ENCODE measurements at regions not wholly inside any gene's neighbourhood (a gene's known extent, or its start where the extent isn't known, plus 50 kb on each side); places are given as distances from the start of the nearest gene placed in this dataset.

DNA sequence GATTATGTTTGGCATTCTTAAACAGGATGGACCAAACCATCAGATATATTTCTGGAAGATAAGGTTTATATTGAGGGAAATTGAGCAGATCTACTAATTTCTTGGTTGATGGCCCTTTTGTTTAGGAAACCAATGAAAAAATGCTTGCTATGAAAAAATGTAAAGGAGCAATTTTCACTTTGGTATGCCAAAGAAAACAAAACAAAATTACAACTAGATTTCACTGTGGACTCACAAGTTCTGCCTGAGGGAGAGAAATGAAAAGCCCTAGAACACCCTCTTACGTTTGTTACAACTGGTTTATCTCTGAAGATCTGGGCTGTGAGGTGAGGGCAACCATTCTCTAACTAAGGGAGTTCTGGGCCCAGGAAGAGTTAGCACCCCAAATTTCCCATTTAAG lies 122.5 kb upstream of the IL15 start:
- no peak overlapping the region for H3K4me3 ChIP-seq (ENCODE audit: low read depth, low read length)
- TF ChIP-seq, protein P1, sequence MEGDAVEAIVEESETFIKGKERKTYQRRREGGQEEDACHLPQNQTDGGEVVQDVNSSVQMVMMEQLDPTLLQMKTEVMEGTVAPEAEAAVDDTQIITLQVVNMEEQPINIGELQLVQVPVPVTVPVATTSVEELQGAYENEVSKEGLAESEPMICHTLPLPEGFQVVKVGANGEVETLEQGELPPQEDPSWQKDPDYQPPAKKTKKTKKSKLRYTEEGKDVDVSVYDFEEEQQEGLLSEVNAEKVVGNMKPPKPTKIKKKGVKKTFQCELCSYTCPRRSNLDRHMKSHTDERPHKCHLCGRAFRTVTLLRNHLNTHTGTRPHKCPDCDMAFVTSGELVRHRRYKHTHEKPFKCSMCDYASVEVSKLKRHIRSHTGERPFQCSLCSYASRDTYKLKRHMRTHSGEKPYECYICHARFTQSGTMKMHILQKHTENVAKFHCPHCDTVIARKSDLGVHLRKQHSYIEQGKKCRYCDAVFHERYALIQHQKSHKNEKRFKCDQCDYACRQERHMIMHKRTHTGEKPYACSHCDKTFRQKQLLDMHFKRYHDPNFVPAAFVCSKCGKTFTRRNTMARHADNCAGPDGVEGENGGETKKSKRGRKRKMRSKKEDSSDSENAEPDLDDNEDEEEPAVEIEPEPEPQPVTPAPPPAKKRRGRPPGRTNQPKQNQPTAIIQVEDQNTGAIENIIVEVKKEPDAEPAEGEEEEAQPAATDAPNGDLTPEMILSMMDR (IDR thresholded peaks at IDR 0.05; ENCODE audit: low read depth, low read length): no peak

DNA sequence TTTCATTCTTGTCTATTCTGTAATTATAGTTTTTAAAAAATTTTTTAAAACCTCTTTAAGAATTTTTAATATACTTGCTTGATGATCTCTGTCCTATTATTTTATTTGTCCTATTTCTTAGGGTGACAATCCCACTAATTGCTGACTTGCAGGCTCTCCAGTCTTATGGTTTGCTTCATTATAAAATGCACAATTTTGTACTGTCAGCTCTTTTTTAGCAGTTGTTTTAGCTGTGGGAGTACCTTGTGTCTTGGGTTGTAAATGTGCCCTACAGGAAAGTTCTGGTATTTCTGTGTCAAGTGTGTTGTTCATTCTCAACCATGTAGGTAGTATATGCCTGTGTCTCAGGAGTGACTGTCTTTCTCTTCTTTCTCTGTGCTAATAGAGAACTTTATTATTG lies 118.2 kb upstream of the IL15 start:
- TF ChIP-seq, protein P1 (IDR thresholded peaks at IDR 0.05; ENCODE audit: low read depth, low read length): no peak
- no peak overlapping the region for H3K4me3 ChIP-seq (ENCODE audit: low read depth, low read length)

DNA sequence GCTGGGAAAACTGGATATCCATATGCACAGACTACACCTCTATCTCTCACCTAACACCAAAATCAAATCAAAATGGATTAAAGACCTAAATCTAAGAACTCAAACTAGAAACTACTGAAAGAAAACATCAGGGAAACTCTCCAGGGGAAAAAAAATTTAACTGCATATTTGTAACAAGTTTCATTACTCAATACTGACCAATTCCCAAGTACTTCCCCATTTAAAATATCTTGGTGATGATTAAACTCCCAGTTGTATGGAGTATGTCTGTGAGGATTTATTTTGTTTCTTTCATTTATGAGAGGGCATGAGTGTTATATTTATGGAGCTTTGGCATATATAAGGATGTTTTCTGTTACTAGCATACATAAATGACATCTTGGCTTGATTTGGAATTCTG lies 112.3 kb upstream of the IL15 start:
- TF ChIP-seq, protein P1 (IDR thresholded peaks at IDR 0.05; ENCODE audit: low read depth, low read length): no peak

DNA sequence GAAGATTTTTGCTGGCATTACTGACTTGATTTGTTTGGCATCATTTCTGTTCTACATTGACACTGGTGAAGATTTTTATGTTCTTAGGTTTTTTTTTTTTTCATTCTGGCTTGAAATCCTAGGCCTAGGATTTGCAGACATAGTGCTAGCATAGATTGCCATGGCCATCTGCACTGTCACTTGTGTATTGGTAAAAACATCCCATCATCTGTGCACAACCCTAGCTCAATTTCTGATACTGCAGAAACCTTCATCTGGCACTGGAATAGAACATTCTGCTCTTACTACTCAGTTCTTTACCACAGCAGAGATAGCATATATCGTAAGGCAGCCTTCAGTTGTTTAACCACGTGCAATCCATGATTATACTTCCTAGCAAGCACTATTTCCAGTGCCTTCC lies 111.5 kb upstream of the IL15 start:
- H3K4me3 ChIP-seq (ENCODE audit: low read depth, low read length): no peak overlapping the region
- TF ChIP-seq, protein P1 (IDR thresholded peaks at IDR 0.05; ENCODE audit: low read depth, low read length): no peak

More for the DNA sequence above, 112.3 kb upstream of the IL15 start:
- no peak overlapping the region for H3K4me3 ChIP-seq (ENCODE audit: low read depth, low read length)

DNA sequence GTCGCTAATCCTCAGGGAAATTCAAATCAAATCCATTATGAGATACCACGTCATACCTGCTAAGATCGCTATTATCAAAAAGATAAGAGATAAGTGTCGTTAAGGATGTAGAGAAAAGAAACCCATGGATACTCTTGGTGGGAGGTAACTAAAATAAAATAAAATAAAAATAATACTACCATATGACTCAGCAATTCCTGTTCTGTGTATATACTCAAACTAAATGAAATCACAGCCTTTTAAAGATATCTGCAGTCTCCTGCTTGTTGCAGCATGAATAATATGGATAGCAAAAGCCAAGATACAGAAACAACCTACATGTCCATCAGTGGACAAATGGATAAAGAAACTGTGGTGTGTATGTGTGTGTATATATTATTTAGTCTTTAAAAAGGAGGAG lies 105.8 kb upstream of the IL15 start:
- H3K4me3 ChIP-seq (ENCODE audit: low read depth, low read length): no peak overlapping the region
- TF ChIP-seq, protein P1 (IDR thresholded peaks at IDR 0.05; ENCODE audit: low read depth, low read length): no peak

DNA sequence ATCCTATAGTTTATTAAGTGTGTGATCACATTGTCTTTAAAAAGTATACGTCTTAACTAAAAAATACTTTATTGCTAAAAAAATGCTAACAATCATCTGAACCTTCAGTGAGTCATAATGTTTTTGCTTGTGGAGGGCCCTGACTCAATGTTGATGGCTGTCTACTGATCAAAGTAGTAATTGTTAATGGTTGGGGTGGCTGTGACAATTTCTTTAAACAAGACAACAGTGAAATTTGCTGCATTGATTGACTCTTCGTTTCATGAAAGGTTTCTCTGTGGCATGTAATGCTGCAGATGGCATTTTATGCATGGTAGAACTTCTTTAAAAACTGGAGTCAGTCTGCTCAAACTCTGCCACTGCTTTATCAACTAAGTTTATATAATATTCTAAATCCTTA lies 101.4 kb upstream of the IL15 start:
- no peak overlapping the region for H3K4me3 ChIP-seq (ENCODE audit: low read depth, low read length)
- TF ChIP-seq, protein P1 (IDR thresholded peaks at IDR 0.05; ENCODE audit: low read depth, low read length): no peak

DNA sequence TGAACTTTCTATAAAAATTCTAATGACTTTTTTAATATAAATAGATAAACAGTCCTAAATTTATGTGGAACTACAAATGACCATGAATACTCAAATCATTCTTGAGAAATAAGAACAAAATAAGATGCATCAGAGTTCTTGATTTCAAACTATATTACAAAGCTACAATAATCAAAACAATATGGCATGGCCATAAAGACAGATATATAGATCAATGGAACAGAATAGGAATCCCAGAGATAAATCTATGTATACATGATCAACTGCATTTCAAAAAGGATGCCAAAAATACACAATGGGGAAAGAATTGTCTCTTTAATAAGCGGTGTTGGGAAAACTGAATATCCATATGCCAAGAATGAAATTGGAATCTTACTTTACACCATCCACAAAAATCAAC lies 98.4 kb upstream of the IL15 start:
- TF ChIP-seq, protein P1 (IDR thresholded peaks at IDR 0.05; ENCODE audit: low read depth, low read length): no peak
- H3K4me3 ChIP-seq (ENCODE audit: low read depth, low read length): no peak overlapping the region
